ENCODE measurements at regions not wholly inside any gene's neighbourhood (a gene's known extent, or its start where the extent isn't known, plus 50 kb on each side); places are given as distances from the start of the nearest gene placed in this dataset.

DNA sequence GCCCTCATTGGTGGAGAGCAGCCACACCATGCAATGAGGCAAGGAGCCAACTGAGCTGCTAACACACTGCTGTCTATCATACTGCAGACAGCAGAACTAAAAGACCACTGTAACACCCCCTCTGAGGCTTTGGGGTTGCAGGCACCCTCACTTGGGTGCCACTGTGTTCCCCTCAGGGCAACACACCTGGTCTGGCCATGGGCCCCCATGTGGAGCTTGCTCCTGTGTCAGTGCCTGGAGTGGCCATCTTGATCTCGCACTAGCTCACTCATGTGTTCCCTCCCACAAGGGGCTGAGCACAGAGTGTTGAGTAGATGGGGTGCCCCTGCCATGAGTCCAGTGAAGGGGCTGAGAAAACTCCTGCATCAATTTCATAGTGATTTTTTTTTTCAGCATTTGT lies 532.4 kb upstream of the FTMT start:
- BruUV-seq (replicated peaks): no TSS peak
- ChIA-PET POLR2A (no interaction called here), CTCF (ENCODE audit: low intra/inter-chr PET ratio) (no interaction called here)
- H3K4me1 ChIP-seq (replicated peaks in 1 of 2; ENCODE audit: control insufficient read depth in 2 of 2, insufficient read depth in 2 of 2, low read length in 2 of 2): no peaks in the 10 kb centered on the region
- H3K27me3 ChIP-seq (ENCODE audit: control insufficient read depth in 2 of 2, insufficient read depth in 2 of 2, low read length in 2 of 2): no peaks in the 10 kb centered on the region
- TF ChIP-seq SMARCC2 (IDR thresholded peaks at IDR 0.05; ENCODE audit: low read depth): no peak
- no peak for TF ChIP-seq ZNF780A (CRISPR knock-in tag; IDR thresholded peaks at IDR 0.05)
- TF ChIP-seq, protein P1, sequence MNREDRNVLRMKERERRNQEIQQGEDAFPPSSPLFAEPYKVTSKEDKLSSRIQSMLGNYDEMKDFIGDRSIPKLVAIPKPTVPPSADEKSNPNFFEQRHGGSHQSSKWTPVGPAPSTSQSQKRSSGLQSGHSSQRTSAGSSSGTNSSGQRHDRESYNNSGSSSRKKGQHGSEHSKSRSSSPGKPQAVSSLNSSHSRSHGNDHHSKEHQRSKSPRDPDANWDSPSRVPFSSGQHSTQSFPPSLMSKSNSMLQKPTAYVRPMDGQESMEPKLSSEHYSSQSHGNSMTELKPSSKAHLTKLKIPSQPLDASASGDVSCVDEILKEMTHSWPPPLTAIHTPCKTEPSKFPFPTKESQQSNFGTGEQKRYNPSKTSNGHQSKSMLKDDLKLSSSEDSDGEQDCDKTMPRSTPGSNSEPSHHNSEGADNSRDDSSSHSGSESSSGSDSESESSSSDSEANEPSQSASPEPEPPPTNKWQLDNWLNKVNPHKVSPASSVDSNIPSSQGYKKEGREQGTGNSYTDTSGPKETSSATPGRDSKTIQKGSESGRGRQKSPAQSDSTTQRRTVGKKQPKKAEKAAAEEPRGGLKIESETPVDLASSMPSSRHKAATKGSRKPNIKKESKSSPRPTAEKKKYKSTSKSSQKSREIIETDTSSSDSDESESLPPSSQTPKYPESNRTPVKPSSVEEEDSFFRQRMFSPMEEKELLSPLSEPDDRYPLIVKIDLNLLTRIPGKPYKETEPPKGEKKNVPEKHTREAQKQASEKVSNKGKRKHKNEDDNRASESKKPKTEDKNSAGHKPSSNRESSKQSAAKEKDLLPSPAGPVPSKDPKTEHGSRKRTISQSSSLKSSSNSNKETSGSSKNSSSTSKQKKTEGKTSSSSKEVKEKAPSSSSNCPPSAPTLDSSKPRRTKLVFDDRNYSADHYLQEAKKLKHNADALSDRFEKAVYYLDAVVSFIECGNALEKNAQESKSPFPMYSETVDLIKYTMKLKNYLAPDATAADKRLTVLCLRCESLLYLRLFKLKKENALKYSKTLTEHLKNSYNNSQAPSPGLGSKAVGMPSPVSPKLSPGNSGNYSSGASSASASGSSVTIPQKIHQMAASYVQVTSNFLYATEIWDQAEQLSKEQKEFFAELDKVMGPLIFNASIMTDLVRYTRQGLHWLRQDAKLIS (CRISPR knock-in tag; IDR thresholded peaks at IDR 0.05): no peak
- TF ChIP-seq, protein P2, sequence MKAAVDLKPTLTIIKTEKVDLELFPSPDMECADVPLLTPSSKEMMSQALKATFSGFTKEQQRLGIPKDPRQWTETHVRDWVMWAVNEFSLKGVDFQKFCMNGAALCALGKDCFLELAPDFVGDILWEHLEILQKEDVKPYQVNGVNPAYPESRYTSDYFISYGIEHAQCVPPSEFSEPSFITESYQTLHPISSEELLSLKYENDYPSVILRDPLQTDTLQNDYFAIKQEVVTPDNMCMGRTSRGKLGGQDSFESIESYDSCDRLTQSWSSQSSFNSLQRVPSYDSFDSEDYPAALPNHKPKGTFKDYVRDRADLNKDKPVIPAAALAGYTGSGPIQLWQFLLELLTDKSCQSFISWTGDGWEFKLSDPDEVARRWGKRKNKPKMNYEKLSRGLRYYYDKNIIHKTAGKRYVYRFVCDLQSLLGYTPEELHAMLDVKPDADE (conservative IDR thresholded peaks at IDR 0.05; ENCODE audit: control insufficient read depth, low read depth, low read length): no peak
- TF ChIP-seq ZNF589 (CRISPR knock-in tag; IDR thresholded peaks at IDR 0.05; ENCODE audit: low read depth): no peak
- no peak for TF ChIP-seq STAT5B (CRISPR knock-in tag; IDR thresholded peaks at IDR 0.05)
- TF ChIP-seq ZNF444 (CRISPR knock-in tag; IDR thresholded peaks at IDR 0.05): no peak
- TF ChIP-seq ARHGAP35 (IDR thresholded peaks at IDR 0.05; ENCODE audit: partially characterized antibody): no peak
- TF ChIP-seq, protein P3, sequence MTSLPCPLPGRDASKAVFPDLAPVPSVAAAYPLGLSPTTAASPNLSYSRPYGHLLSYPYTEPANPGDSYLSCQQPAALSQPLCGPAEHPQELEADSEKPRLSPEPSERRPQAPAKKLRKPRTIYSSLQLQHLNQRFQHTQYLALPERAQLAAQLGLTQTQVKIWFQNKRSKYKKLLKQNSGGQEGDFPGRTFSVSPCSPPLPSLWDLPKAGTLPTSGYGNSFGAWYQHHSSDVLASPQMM (CRISPR knock-in tag; IDR thresholded peaks at IDR 0.05): no peak
- TF ChIP-seq ARNT (IDR thresholded peaks at IDR 0.05): no peak
- no peak for TF ChIP-seq KLF1 (tag; IDR thresholded peaks at IDR 0.05)
- TF ChIP-seq FOXA1 (IDR thresholded peaks at IDR 0.05; ENCODE audit: borderline replicate concordance): no peak
- TF ChIP-seq SMC3 (conservative IDR thresholded peaks at IDR 0.05; ENCODE audit: insufficient read depth, low read depth, low read length): no peak
- no peak for TF ChIP-seq TBP (optimal IDR thresholded peaks at IDR 0.05; ENCODE audit: low read depth, low read length)
- TF ChIP-seq ZNF764 (CRISPR knock-in tag; IDR thresholded peaks at IDR 0.05; ENCODE audit: low read depth): no peak
- TF ChIP-seq, protein P4, sequence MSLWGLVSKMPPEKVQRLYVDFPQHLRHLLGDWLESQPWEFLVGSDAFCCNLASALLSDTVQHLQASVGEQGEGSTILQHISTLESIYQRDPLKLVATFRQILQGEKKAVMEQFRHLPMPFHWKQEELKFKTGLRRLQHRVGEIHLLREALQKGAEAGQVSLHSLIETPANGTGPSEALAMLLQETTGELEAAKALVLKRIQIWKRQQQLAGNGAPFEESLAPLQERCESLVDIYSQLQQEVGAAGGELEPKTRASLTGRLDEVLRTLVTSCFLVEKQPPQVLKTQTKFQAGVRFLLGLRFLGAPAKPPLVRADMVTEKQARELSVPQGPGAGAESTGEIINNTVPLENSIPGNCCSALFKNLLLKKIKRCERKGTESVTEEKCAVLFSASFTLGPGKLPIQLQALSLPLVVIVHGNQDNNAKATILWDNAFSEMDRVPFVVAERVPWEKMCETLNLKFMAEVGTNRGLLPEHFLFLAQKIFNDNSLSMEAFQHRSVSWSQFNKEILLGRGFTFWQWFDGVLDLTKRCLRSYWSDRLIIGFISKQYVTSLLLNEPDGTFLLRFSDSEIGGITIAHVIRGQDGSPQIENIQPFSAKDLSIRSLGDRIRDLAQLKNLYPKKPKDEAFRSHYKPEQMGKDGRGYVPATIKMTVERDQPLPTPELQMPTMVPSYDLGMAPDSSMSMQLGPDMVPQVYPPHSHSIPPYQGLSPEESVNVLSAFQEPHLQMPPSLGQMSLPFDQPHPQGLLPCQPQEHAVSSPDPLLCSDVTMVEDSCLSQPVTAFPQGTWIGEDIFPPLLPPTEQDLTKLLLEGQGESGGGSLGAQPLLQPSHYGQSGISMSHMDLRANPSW (CRISPR knock-in tag; IDR thresholded peaks at IDR 0.05): no peak
- TF ChIP-seq HIVEP1 (CRISPR knock-in tag; IDR thresholded peaks at IDR 0.05): no peak
- H3K79me2 ChIP-seq (ENCODE audit: control insufficient read depth, insufficient read depth, low read length): no peaks in the 10 kb centered on the region
- no peak overlapping the region for H3K27ac ChIP-seq (ENCODE audit: extremely low read depth, low read depth, low read length)
- H3K4me3 ChIP-seq: no peak overlapping the region
- peaks cover 2% of the 10 kb centered on the region for H3K9me3 ChIP-seq (replicated peaks; ENCODE audit: control insufficient read depth, insufficient read depth, low read depth, low read length)
- ATAC-seq (no peak), DNase-seq (ENCODE audit: extremely low read depth in 1 of 4, low spot score in 3 of 4) (no peak), FAIRE-seq (no peak)
- in situ Hi-C loops (cut with MboI) (no loop called here), intact Hi-C loops (cut with micrococcal nuclease) (no loop called here)
- WGBS (ENCODE audit: insufficient coverage, low coverage, missing lambda C conversion rate): 0% methylated on average over 1 of the region's 1 CpG
- no peaks in the 10 kb centered on the region for H4K20me1 ChIP-seq (replicated peaks; ENCODE audit: control insufficient read depth, insufficient read depth, low read length)
- no peak overlapping the region for H3K9ac ChIP-seq (ENCODE audit: insufficient read depth in 1 of 2, low read depth in 2 of 2, low read length in 2 of 2)
- no peaks in the 10 kb centered on the region for H3K36me3 ChIP-seq (ENCODE audit: control insufficient read depth, insufficient read depth, low read length)
- no peaks in the 10 kb centered on the region for H3K9me1 ChIP-seq (ENCODE audit: control insufficient read depth, insufficient read depth, low read length)
- no peak overlapping the region for H2AFZ ChIP-seq (ENCODE audit: low read depth, low read length)
- H3K4me2 ChIP-seq (ENCODE audit: insufficient read depth, low read length): no peak overlapping the region

Measured in K562 (cell line).